Activated T-cell treated with anti-CD3 and anti-CD28 coated beads, Interleukin-2, amount 50 U/mL, for 72 hours (primary cell): ENCODE measurements at regions not wholly inside any gene's neighbourhood (a gene's known extent, or its start where the extent isn't known, plus 50 kb on each side); places are given as distances from the start of the nearest gene placed in this dataset.

Source experiments
- ATAC-seq, 2 donors: fragments of 150-1000 bp; cut with Tn5 transposase; replicated peaks in 1 of 2; 2 replicates each; pipeline ENCODE4 v1.10.0; 2021; ENCODE audit warnings: moderate library complexity in 2 of 2, mild to moderate bottlenecking in 1 of 2
- DNase-seq, 2 donors: peaks; one replicate each; pipeline ENCODE4 v3.0.0; 2021 to 2022; ENCODE audit warnings: mixed read lengths in 1 of 2
- H3K27ac Mint-ChIP-seq: one replicate; pipeline ENCODE4 v1.8.0; 2022; ENCODE audit warnings: mild to moderate bottlenecking, moderate library complexity, mixed read lengths
- H3K27me3 Mint-ChIP-seq: one replicate; pipeline ENCODE4 v1.8.0; 2022; ENCODE audit warnings: low read depth, mixed read lengths
- H3K36me3 Mint-ChIP-seq, 2 donors: one replicate each; pipeline ENCODE4 v1.8.0; 2022; ENCODE audit warnings: mixed read lengths in 2 of 2, mild to moderate bottlenecking in 1 of 2; ENCODE audit not compliant: insufficient read depth in 2 of 2
- H3K4me1 Mint-ChIP-seq: one replicate; pipeline ENCODE4 v1.8.0; 2022; ENCODE audit warnings: low read depth, mixed read lengths
- H3K4me3 Mint-ChIP-seq, 2 donors: one replicate each; pipeline ENCODE4 v1.8.0; 2022; ENCODE audit warnings: mild to moderate bottlenecking in 2 of 2, mixed read lengths in 2 of 2, moderate library complexity in 2 of 2
- H3K9me3 Mint-ChIP-seq, 2 donors: one replicate each; pipeline ENCODE4 v1.8.0; 2022; ENCODE audit warnings: mixed read lengths in 2 of 2

GRCh38 chr3:167958141-167958540 is 137.6 kb downstream of the GOLIM4 start:
- Mint-ChIP-seq H3K9me3 (no peaks in the 10 kb centered on the region), H3K27me3 (peaks cover 6% of the 10 kb centered on the region), H3K36me3 (no peaks in the 10 kb centered on the region), H3K4me3 (no peak overlapping the region), H3K27ac (no peak overlapping the region), H3K4me1 (no peaks in the 10 kb centered on the region)
- DNase-seq (no peak), ATAC-seq (no peak)

DNA sequence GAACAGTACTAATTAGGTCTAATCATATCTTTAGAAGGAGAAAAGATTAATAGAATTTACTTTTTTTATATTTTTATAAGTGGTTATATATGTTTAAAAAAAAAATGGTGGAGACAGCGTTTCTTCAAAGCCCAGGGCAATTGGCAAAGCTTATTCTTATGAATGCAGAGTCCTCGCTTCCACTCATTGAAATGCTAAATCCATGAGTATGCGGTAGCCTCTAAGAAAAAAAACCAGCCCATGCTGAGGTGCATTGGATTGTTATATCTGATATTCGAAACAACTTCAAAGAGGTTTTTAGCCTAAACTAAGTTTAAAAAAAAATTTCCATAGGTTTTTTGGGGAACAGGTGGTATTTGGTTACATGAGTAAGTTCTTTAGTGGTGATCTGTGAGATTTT is 142.8 kb downstream of the GOLIM4 start:
- Mint-ChIP-seq H3K9me3 (no peaks in the 10 kb centered on the region), H3K36me3 (no peaks in the 10 kb centered on the region), H3K27ac (no peak overlapping the region), H3K4me3 (no peak overlapping the region), H3K4me1 (no peaks in the 10 kb centered on the region), H3K27me3 (peaks cover 6% of the 10 kb centered on the region)
- ATAC-seq (no peak), DNase-seq (no peak)

DNA sequence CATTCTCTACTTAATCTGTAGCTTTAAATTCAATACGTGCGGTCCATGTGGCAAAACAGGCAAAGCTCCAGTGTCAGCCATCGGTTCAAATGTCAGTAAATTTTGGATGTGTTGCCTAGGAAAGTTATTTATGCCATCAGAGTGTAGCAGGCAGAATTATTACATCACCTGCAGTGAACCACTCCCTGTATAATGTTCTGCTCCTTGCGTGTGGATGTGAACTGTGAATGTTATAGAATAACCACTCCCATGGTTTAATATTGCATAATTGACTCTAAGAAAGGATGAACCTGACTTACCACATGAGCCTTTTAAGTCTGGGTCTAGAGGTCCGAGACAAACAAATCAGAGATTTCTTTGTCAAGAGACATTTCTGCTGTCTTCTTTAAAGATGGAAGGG is 145.5 kb downstream of the GOLIM4 start:
- Mint-ChIP-seq H3K4me1 (no peaks in the 10 kb centered on the region), H3K27me3 (no peaks in the 10 kb centered on the region), H3K9me3 (no peaks in the 10 kb centered on the region), H3K4me3 (no peak overlapping the region), H3K36me3 (no peaks in the 10 kb centered on the region), H3K27ac (no peak overlapping the region)
- no peak for ATAC-seq
- DNase-seq = no peak

DNA sequence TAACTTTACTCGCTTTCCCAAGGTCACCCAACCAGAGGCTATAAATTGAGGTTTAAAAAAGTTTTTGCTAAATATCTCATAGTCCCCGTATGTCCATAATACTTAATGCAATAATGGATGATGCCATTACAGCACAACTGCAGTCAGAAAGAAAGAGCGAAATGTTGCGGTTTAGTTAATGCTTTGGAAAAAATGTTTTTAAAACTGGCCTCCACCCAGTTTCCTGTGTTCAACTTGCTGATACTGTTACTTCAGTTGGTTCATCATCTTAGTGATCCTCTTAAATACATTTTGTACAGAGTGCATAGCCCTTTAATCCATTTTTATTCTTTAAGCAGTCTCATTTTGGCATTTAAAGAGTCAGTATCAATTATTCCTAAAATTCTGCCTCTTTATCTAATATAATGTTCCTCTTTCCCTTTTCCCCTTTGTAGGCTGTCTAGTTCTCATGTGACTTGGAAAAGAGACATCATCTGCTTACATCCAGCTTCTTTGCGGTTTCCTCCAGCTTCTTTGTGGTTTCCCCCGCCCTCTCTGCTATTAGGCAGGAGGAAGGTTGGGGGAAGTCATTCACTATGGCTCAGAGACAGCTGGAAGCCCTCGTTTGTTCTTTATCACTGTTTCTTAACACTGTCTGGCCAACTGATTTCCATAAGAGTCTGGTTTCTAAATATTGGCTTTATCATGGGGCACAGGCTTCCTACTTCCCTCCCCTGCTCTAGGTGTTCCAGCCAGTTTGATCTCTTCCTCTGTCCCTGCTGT is 154.3 kb downstream of the GOLIM4 start:
- Mint-ChIP-seq H3K27ac (no peak overlapping the region), H3K9me3 (no peaks in the 10 kb centered on the region), H3K27me3 (peaks cover 18% of the 10 kb centered on the region), H3K4me1 (peaks cover 6% of the 10 kb centered on the region), H3K36me3 (no peaks in the 10 kb centered on the region), H3K4me3 (no peak overlapping the region)
- ATAC-seq (no peak), DNase-seq (no peak)

DNA sequence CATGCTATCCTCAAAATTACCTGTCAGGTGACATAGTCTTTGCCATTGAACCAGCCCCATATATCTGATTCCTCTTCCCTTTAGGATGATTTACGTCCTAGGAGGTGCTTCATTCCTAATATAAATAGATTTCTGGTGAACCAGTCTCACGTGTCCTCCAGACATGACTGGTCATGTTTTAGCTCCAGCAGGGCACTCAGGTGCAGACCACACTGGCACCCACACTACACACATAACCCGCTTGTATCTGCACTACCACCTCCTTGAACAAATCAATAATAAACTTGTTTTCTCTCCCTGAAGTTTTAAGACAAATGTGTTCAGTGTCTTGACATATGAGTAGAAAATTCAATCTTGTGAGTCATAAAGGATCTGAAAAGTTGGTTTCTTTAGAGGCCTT is 155.5 kb downstream of the GOLIM4 start:
- Mint-ChIP-seq H3K36me3 (no peaks in the 10 kb centered on the region), H3K27ac (no peak overlapping the region), H3K9me3 (no peaks in the 10 kb centered on the region), H3K4me1 (peaks cover 6% of the 10 kb centered on the region), H3K4me3 (no peak overlapping the region), H3K27me3 (peaks cover 18% of the 10 kb centered on the region)
- no peak for DNase-seq
- no peak for ATAC-seq

DNA sequence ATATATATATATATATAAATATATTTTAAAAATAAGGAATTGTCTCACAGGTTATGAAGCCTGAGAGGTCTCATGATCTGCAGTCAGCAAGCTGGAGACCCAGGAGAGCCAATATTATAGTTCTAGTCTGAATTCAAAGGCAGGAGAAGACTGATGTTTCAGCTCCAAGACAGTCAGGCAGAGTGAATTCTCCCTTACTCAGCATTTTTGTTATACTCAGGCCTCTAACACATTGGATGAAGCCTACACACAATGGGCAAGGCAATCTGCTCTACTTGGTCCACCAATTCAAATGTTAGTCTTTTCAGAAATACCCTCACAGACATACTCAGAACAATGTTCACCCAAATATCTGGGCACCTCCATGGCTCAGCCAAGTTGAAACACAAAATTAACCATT is 157.2 kb downstream of the GOLIM4 start:
- no peak for DNase-seq
- Mint-ChIP-seq H3K4me1 (peaks cover 6% of the 10 kb centered on the region), H3K9me3 (no peaks in the 10 kb centered on the region), H3K4me3 (no peak overlapping the region), H3K27ac (no peak overlapping the region), H3K27me3 (peaks cover 18% of the 10 kb centered on the region), H3K36me3 (no peaks in the 10 kb centered on the region)
- ATAC-seq = no peak

- H3K4me1 Mint-ChIP-seq = peaks cover 2% of the 10 kb centered on the region
- H3K36me3 Mint-ChIP-seq = no peaks in the 10 kb centered on the region
- H3K27ac Mint-ChIP-seq = no peak overlapping the region
- no peak for ATAC-seq
- peaks cover 8% of the 10 kb centered on the region for H3K27me3 Mint-ChIP-seq
- no peak overlapping the region for H3K4me3 Mint-ChIP-seq
- H3K9me3 Mint-ChIP-seq = no peaks in the 10 kb centered on the region
- no peak for DNase-seq
Measured at GRCh38 chr3:167936019-167936418, 159.7 kb downstream of the GOLIM4 start.

DNA sequence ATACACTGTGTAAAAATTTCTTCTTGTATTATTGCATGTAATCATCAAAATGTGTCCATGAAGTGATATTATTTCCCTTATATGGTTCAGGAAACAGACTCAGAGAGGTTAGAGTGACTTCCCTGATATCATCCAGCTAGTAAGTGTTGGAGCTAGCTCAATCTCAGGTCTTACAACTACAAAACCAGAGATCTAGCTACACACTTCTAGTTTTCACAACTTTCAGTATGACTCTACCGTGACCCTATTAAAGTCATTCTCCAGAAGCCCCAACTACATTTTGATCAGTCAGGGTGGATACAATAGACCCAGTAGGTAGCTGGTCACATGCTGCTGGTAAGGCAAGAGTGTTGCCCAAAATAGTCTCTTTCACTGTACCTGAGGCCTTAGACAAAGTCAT is 165.3 kb downstream of the GOLIM4 start:
- Mint-ChIP-seq H3K4me3 (no peak overlapping the region), H3K27me3 (peaks cover 6% of the 10 kb centered on the region), H3K27ac (no peak overlapping the region), H3K4me1 (no peaks in the 10 kb centered on the region), H3K36me3 (no peaks in the 10 kb centered on the region), H3K9me3 (no peaks in the 10 kb centered on the region)
- ATAC-seq (no peak), DNase-seq (no peak)

DNA sequence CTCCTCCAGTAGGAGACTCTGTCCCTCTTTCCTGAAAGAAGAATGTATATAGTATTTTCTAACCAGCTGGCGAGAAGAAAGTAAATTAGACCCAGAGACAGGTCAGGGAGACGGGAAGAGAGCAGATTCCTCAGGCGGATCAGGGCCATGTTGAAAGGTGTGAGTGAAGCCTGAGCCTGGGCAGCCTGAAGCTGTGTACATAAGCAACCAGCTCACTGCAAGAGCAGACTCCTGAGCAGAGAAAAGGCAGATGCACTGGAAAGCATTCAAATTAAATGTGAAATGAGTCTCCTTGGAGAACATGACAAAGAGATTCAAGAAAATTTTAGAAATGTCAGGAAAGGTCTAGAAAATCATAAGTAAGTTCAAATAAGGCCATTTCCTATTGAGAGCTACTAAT is 165.8 kb downstream of the GOLIM4 start:
- ATAC-seq (no peak), DNase-seq (no peak)
- no peak overlapping the region for H3K4me3 Mint-ChIP-seq
- no peaks in the 10 kb centered on the region for H3K4me1 Mint-ChIP-seq
- peaks cover 10% of the 10 kb centered on the region for H3K27me3 Mint-ChIP-seq
- H3K27ac Mint-ChIP-seq = no peak overlapping the region
- H3K36me3 Mint-ChIP-seq = no peaks in the 10 kb centered on the region
- H3K9me3 Mint-ChIP-seq = no peaks in the 10 kb centered on the region

DNA sequence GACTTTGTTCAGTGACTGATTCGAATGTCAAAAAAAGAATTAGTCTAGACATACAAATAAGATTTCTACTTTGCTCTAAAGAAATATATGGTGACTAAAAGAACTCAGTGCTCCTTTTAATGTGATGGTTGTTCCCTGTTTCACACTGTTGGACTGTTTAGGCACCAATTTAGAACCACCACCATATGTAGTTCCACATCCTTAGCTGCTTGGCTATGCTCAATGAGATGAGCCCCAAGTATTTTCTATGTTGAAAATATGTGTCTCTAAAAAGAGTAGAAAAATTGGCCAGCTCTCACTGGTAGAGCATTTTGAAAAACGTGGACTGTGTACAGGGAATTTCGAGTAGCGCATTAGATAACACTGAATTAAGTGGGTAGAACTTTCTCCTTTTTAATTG is 167.3 kb downstream of the GOLIM4 start:
- Mint-ChIP-seq H3K9me3 (no peaks in the 10 kb centered on the region), H3K27ac (no peak overlapping the region), H3K27me3 (peaks cover 10% of the 10 kb centered on the region), H3K4me3 (no peak overlapping the region), H3K4me1 (no peaks in the 10 kb centered on the region), H3K36me3 (no peaks in the 10 kb centered on the region)
- ATAC-seq (no peak), DNase-seq (no peak)

GRCh38 chr3:167920747-167921146 is 175.0 kb downstream of the GOLIM4 start:
- ATAC-seq (no peak), DNase-seq (no peak)
- no peak overlapping the region for H3K27ac Mint-ChIP-seq
- no peaks in the 10 kb centered on the region for H3K9me3 Mint-ChIP-seq
- H3K36me3 Mint-ChIP-seq = no peaks in the 10 kb centered on the region
- H3K4me3 Mint-ChIP-seq = no peak overlapping the region
- H3K27me3 Mint-ChIP-seq = peaks cover 22% of the 10 kb centered on the region
- no peaks in the 10 kb centered on the region for H3K4me1 Mint-ChIP-seq

DNA sequence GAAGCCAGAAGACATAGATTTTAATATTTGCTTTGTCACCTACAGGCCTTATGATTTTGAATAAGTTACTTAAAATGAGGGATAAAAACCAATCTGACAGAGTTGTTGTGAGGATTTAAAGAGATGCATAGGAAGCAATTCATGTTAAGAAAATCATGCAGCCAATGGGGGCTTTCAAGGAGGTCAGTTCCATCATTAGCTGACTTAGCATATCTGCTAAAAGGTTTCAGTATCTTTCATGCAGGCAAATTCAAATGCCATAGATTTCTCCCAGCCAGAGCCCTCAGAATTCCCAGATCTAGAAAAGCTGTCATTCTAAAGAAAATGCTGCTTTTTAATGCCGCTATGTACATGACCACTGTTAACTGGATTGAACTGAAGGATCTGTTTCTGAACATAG is 176.1 kb downstream of the GOLIM4 start:
- H3K9me3 Mint-ChIP-seq = no peaks in the 10 kb centered on the region

GRCh38 chr3:167918686-167919085 is 177.0 kb downstream of the GOLIM4 start:
- no peak overlapping the region for H3K27ac Mint-ChIP-seq
- H3K4me3 Mint-ChIP-seq = no peak overlapping the region
- ATAC-seq = no peak
- DNase-seq = no peak
- no peaks in the 10 kb centered on the region for H3K9me3 Mint-ChIP-seq
- H3K4me1 Mint-ChIP-seq = no peaks in the 10 kb centered on the region
- H3K27me3 Mint-ChIP-seq = peaks cover 16% of the 10 kb centered on the region
- H3K36me3 Mint-ChIP-seq = no peaks in the 10 kb centered on the region

More for the DNA sequence above, 176.1 kb downstream of the GOLIM4 start:
- DNase-seq (no peak), ATAC-seq (no peak)
- no peak overlapping the region for H3K27ac Mint-ChIP-seq
- H3K27me3 Mint-ChIP-seq = peaks cover 16% of the 10 kb centered on the region
- no peak overlapping the region for H3K4me3 Mint-ChIP-seq
- no peaks in the 10 kb centered on the region for H3K36me3 Mint-ChIP-seq
- H3K4me1 Mint-ChIP-seq = no peaks in the 10 kb centered on the region

DNA sequence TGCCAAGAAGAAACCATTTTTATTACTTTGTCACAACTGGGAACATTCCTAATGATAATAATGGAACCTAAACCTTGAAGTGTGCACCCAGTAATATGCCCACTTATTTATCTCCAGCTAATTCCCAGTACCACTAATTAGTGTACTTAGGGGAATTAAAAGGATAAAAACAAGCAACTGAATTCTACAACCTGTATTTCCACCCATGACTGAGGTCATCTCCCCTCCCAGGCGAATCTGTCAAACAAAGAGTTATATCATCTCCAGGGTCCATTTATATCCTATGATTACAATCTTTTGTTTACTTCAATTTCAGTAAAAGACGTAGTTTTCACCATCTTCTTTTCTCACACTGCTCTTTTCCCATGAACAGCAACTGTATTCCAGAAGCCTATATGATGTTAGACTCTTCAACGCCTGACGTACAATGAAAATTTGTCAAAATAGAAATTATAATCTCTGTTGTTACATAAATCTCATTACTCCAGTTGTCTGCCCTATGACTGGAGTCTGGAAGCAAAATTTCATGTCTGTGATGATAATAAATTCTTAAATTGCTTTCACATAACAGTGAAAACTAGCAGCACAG is 177.6 kb downstream of the GOLIM4 start:
- Mint-ChIP-seq H3K27me3 (peaks cover 16% of the 10 kb centered on the region), H3K4me1 (no peaks in the 10 kb centered on the region), H3K9me3 (no peaks in the 10 kb centered on the region)

More for the DNA sequence above, 177.6 kb downstream of the GOLIM4 start:
- Mint-ChIP-seq H3K4me3 (no peak overlapping the region), H3K36me3 (no peaks in the 10 kb centered on the region), H3K27ac (no peak overlapping the region)
- ATAC-seq = no peak
- no peak for DNase-seq
